Fibroblast of the aortic adventitia (primary cell): ENCODE measurements at regions not wholly inside any gene's neighbourhood (a gene's known extent, or its start where the extent isn't known, plus 50 kb on each side); places are given as distances from the start of the nearest gene placed in this dataset.
"Not testable (repeated sequence)": the region's sequence is repeated elsewhere in the genome, so short reads cannot be mapped to it uniquely, and the experiment has no call there.

Experiments used
- DNase-seq: peaks from one replicate; pipeline ENCODE4 v3.0.0-alpha.2; 2010; ENCODE audit warnings: low read depth
- H3K4me3 ChIP-seq: 2 replicates; pipeline ENCODE4 v1.5.1; 2011; ENCODE audit warnings: low read depth, mild to moderate bottlenecking, control low read depth, low read length, moderate library complexity
- TF ChIP-seq, protein P1 (sequence below): IDR thresholded peaks from 2 replicates; pipeline ENCODE4 v1.5.1; 2011; ENCODE audit warnings: mild to moderate bottlenecking, low read length, control low read depth, inconsistent platforms; ENCODE audit not compliant: insufficient read depth

DNA sequence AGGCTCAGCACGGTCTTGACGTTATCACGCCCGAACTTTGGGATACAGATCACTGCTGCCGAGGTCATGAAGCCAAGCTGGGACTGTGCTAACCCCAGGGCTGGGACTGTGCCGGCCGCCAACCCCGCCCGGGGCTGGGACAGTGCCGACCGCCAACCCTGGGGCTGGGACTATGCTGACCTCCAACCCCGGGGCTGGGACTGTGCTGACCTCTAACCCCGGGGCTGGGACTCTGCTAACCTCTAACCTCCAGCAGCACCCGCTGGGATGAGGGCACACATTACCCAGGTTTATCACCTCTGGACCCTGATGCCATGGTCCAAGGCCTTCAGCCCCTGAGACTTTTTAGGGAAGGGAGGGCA, 129.7 kb downstream of the IGLL1 start:
- H3K4me3 ChIP-seq: no peak overlapping the region
- DNase-seq: no peak
- TF ChIP-seq, protein P1, sequence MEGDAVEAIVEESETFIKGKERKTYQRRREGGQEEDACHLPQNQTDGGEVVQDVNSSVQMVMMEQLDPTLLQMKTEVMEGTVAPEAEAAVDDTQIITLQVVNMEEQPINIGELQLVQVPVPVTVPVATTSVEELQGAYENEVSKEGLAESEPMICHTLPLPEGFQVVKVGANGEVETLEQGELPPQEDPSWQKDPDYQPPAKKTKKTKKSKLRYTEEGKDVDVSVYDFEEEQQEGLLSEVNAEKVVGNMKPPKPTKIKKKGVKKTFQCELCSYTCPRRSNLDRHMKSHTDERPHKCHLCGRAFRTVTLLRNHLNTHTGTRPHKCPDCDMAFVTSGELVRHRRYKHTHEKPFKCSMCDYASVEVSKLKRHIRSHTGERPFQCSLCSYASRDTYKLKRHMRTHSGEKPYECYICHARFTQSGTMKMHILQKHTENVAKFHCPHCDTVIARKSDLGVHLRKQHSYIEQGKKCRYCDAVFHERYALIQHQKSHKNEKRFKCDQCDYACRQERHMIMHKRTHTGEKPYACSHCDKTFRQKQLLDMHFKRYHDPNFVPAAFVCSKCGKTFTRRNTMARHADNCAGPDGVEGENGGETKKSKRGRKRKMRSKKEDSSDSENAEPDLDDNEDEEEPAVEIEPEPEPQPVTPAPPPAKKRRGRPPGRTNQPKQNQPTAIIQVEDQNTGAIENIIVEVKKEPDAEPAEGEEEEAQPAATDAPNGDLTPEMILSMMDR: no peak

DNA sequence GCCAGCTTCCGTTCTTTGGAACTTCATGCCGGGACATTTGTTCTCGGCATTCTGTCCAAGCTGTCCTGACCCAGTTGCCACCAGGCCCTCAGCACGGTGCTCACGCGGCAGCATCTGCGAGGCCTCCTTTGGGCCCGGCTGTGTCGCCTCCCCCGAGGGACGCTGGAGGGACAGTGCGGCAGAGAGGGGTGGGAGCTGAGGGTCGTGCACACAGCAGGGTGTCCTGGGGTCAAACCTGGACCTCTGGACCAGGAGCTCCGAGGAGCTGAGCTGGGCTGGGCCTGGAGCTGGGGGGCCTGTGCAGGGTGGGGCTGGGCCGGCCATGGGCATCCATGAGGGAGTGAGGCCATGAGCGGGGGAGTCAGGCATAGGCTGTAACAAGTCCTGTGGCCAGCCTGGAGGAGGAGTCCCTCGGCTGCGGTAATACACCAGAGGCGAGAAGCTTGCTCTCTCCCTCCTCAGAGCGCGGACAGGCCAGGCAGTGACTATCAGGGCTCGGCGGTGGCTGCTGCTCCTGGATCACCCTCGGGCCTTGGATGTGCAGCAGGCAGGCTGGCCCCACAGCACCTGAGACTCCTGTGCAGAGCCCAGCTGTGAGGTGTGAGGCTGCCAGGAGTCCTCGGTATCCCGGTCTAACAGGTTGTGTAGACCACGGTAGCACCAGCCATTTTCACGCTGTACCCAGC, 130.2 kb downstream of the IGLL1 start:
- DNase-seq, H3K4me3 ChIP-seq: not testable (repeated sequence)

DNA sequence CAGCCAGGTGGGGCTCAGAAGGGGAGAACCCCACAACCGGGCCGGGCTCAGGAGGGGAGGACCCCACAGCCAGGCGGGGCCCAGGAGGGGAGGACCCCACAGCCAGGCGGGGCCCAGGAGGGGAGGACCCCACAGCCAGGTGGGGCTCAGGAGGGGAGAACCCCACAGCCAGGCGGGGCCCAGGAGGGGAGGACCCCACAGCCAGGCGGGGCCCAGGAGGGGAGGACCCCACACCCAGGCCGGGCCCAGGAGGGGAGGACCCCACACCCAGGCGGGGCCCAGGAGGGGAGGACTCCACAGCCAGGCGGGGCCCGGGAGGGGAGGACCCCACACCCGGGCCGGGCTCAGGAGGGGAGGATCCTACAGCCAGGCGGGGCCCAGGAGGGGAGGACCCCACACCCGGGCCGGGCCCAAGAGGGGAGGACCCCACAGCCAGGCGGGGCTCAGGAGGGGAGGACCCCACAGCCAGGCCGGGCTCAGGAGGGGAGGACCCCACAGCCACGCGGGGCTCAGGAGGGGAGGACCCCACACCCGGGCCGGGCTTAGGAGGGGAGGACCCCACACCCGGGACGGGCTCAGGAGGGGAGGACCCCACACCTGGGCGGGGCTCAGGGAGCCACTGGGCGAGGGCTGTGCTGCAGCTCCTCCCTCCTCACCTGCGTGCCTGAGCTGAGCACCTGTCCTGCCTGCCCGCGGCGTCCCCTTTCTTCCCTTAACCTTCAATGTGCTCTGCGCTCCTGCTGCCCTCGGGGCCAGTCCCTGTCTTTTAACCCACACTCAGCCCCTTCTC, 131.4 kb downstream of the IGLL1 start:
- not testable (repeated sequence) for DNase-seq, H3K4me3 ChIP-seq

DNA sequence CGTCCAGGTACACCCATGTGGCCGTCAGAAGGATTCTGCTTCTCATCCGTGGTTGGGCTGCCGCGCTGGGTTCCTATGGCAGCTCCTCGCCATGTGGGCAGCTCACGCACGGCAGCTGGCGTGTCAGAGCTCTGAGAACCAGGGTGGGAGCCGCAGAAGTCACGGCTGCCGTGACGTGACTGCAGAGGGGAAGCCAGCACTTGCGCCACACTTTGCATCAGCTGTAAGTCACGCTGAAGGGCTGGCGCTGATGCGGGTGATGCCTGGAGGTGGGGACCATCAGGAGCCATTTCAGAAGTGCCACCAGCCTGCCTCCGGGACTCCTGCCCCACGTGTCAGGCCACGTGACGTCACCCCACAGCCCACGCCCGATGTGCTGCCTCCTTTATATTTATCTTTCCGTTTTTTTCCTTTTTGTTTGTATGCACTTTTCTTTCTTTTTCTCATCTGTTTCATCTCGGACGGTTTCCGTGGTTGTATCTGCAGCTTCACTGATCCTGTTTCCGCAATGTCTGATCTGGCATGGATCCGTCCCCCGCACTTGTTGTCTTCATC, 133.2 kb downstream of the IGLL1 start:
- H3K4me3 ChIP-seq: no peak overlapping the region
- TF ChIP-seq, protein P1: no peak
- DNase-seq: no peak

DNA sequence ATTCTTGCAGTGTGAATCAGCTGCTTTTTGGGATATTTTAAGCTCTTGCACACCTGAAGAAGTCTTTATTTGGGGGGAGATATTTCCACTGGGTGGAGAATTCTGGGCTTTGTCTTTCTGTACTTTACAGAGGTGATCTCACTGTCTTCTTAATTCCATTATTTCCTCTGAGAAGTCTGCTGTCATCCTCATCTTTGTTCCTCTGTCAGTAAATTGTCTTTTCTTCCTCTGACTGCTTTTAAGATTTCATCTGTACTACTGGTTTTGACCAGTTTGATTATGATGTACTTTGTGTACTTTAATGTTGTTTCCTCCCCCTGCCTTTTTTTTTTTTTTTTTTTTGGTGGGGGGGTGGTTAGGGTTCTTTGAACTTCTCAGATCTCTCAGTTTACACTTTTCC, 133.9 kb downstream of the IGLL1 start:
- DNase-seq, H3K4me3 ChIP-seq: not testable (repeated sequence)

DNA sequence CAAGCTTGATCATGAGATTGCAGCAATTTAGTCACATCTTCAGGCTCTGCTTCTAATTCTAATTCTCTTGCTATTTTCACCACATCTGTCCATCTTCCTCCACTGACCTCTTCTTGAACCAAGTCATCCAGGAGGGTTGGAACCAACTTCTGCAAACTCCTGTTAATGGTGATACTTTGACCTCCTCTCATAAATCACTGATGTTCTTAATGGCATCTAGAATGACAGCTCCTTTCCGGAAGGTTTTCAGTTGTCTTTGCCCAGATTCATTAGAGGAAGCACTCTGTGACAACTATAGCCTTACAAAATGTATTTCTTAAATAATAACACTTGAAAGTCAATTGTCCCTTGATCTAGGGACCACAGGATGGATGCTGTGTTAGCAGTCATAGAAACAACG, 136.2 kb downstream of the IGLL1 start:
- not testable (repeated sequence) for H3K4me3 ChIP-seq, DNase-seq

DNA sequence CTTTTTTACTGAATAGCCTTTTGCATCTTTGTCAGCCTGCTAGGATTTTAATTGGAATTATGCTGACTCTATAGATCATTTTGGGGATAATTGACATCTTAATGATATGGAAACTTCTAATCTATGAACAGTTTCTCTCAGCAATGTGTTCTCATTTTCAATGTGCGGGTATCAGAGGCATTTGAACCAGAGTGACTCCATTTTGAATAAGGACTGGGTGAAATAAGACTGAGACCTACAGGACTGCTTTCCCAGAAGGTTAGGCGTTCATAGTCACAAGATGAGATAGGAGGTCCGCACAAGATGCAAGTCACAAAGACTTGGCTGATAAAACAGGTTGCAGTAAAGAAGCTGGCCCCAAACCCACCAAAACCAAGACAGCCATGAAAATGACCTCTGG, 140.5 kb downstream of the IGLL1 start:
- not testable (repeated sequence) for DNase-seq, H3K4me3 ChIP-seq

DNA sequence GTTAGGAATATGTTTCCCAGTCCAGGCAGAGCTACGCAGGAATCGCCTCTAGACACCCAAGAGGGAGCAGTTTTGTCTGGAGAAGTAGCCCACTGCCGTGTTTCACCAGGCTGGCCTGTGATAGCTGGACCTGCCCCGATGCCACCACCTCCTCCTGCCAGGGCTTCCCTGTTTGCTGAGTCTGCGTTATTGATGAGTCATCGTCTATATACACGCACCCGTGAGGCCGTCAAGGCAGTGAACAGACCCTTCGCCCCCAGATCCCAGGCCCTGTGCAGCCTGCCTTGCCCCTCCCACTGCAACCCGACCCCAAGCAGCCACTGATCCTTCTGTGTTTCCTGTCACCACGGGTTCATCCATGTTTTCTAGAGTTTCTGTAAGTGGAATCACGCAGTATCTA, 141.9 kb downstream of the IGLL1 start:
- DNase-seq: no peak
- H3K4me3 ChIP-seq: no peak overlapping the region
- TF ChIP-seq, protein P1: no peak

DNA sequence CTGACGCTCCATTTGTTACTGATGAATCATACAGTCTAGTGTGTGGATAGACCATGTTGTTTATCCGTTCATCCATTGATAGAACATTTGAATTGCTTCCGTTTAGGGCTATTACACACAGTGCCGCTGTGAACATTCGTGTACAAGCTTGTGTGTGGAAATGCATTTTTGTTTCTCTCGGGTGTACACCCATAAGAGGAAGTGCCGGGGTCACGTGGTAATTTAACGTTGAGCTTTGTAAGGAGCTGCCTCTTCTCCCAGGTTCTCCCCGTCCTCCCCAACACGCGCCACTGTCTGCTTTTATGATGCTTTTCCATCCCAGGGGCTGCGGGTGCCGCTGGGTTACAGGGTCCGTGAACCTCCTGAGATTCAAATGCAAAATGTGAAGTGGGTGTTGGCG, 142.3 kb downstream of the IGLL1 start:
- TF ChIP-seq, protein P1: no peak
- no peak for DNase-seq
- no peak overlapping the region for H3K4me3 ChIP-seq

DNA sequence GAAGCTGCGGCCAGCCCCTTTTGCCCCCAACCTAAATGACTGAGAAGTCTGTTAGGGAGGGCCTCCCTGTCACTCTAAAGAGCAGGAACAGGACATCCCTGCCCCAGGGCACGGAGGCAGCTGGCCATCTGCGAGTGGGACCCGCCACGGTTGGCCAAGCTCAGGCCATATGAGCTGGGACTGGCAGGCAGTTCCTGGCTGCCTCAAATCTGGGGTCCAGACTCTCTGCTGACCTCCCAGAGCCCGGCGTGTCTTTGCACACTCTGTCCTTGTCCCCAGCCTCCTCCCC, 143.0 kb downstream of the IGLL1 start:
- not testable (repeated sequence) for DNase-seq, H3K4me3 ChIP-seq

DNA sequence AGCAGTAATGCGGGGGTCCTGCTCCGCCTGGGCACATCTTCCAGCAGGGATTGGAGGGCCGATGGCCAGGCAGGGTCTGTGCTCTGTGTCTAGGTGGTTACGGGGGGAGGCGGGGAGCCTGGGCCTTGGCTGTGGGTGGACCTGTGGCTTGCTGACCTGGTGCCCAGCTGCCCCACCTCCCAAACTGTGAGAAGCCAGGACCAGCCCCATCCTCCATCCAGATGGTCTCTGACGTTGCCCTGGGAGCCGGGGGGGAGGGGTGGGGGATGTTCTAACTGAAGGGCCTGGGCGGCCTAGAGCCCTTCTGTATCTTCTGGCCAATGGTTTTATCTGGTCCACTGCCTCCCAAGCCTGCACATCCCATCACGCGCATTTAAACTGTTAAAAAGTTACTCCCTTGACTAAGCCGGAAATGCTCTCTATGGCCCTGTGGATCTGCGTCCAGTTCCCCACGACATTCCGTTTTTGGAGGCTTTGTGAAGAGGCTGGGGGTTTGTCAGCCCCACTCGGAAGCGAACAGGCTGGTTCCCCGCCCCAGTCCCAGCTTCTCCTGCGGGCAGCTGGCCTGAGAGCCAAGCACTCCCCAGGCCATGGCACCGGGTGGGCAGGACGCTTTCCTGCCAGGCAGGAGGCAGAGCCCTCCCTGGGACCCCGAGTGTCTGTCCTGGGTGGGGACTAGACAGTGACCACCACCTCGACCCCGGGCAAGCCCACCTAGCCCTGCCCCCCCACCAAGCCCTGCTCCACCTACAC, 143.6 kb downstream of the IGLL1 start:
- DNase-seq, H3K4me3 ChIP-seq: not testable (repeated sequence)

DNA sequence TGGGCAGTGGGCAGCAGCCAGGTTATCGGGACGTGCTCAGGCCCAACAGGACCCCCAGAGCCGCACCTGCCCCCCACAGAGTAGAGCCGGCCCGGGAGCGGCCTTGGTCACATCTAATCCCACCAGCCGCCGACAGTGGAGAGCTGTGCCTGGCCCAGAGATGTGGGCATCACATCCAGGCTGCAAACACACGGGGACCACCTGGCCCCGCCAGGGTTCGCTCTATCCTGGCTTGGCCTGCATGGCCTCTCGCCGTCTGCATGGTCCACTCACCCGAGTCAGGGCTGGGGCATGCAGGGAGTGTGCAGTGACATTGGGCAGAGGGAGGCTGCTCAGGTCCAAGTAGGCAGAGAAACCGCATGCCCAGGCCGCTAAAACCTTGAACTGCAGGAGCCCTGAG, 144.9 kb downstream of the IGLL1 start:
- H3K4me3 ChIP-seq, DNase-seq: not testable (repeated sequence)

DNA sequence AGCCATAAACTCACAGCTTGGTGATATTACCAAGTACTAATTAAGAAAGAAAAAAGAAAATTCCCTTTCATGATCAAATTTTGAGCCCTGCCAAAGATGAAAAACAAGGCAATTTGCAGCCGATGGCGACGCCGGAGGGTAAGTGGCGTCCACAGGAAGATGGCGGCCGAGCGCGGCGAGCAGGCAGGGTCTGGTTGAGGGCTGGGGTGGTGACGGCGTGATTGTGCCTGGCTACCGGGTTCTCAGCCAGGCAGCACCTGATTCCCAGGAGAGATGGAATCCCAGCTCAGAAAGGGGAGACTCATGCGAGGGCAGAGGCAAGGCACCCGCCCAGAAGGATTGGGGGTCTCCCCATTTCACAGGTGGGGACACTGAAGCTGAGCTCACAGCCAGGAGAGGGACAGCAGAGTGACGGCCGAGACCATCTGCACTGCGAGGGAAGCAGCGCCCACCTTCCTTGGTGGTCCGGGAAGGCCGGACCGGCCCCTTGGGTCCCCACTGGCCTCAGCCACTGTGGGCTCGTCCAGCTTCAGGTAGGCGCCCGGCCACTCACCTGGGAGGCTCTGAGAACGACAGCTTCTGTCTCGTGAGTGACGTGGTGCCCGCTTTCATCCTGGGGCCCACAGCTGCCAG, 145.8 kb downstream of the IGLL1 start:
- not testable (repeated sequence) for H3K4me3 ChIP-seq, DNase-seq
